WI38 (cell line): ENCODE measurements at regions not wholly inside any gene's neighbourhood (a gene's known extent, or its start where the extent isn't known, plus 50 kb on each side); places are given as distances from the start of the nearest gene placed in this dataset.

Experiments used
- H3K4me3 ChIP-seq: 2 replicates; pipeline ENCODE4 v1.5.1; 2011; ENCODE audit warnings: low read depth, mild to moderate bottlenecking, control low read depth, low read length
- TF ChIP-seq, protein P1 (sequence below): IDR thresholded peaks from 2 replicates; pipeline ENCODE4 v1.5.1; 2012; ENCODE audit warnings: low read depth, mild to moderate bottlenecking, control low read depth, low read length

- H3K4me3 ChIP-seq, result no peak overlapping the region
- TF ChIP-seq, protein P1, sequence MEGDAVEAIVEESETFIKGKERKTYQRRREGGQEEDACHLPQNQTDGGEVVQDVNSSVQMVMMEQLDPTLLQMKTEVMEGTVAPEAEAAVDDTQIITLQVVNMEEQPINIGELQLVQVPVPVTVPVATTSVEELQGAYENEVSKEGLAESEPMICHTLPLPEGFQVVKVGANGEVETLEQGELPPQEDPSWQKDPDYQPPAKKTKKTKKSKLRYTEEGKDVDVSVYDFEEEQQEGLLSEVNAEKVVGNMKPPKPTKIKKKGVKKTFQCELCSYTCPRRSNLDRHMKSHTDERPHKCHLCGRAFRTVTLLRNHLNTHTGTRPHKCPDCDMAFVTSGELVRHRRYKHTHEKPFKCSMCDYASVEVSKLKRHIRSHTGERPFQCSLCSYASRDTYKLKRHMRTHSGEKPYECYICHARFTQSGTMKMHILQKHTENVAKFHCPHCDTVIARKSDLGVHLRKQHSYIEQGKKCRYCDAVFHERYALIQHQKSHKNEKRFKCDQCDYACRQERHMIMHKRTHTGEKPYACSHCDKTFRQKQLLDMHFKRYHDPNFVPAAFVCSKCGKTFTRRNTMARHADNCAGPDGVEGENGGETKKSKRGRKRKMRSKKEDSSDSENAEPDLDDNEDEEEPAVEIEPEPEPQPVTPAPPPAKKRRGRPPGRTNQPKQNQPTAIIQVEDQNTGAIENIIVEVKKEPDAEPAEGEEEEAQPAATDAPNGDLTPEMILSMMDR, result no peak
These were observed 499.2 kb downstream of the PLPP3 start for GRCh38 chr1:56080123-56080522.

GRCh38 chr1:56079391-56079790 is 500.0 kb downstream of the PLPP3 start:
- no peak overlapping the region for H3K4me3 ChIP-seq
- TF ChIP-seq, protein P1, result no peak

GRCh38 chr1:56077206-56077605 is 502.2 kb downstream of the PLPP3 start:
- TF ChIP-seq, protein P1, result no peak
- no peak overlapping the region for H3K4me3 ChIP-seq

- no peak overlapping the region for H3K4me3 ChIP-seq
- TF ChIP-seq, protein P1, result no peak
These were observed 505.2 kb downstream of the PLPP3 start for GRCh38 chr1:56074007-56074651.

- TF ChIP-seq, protein P1, result no peak
These were observed 505.8 kb downstream of the PLPP3 start for GRCh38 chr1:56073614-56074006.

DNA sequence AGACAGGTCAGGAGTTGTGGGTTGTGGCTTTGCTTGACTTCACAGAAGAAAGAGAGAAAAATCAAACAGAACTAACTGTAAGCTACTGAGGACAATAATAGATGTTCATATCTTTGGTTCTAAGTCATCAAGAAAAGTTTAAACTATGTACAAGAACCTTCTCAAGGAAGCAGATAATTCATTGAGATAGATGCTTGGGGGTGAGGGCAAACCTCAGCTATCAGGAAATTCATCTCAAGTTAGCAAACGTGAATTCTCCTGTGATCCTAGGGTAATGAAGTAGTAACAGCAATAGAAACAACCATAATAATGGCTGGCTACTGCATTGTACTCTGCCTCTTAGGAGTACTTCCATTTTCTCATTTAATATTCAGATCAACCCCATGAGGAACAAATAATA is 506.2 kb downstream of the PLPP3 start:
- TF ChIP-seq, protein P1, result no peak
- H3K4me3 ChIP-seq, result no peak overlapping the region

More at GRCh38 chr1:56073614-56074006, 505.8 kb downstream of the PLPP3 start:
- H3K4me3 ChIP-seq, result no peak overlapping the region

GRCh38 chr1:56072310-56072709 is 507.1 kb downstream of the PLPP3 start:
- no peak overlapping the region for H3K4me3 ChIP-seq
- TF ChIP-seq, protein P1, result no peak
